Nephron (organoid): ENCODE measurements at regions not wholly inside any gene's neighbourhood (a gene's known extent, or its start where the extent isn't known, plus 50 kb on each side); places are given as distances from the start of the nearest gene placed in this dataset.
"Not testable (repeated sequence)": the region's sequence is repeated elsewhere in the genome, so short reads cannot be mapped to it uniquely, and the experiment has no call there.

Experiments
- H3K27ac Mint-ChIP-seq, 3 experiments: 2 replicates each; pipeline ENCODE4 v1.8.0; 2020; ENCODE audit warnings: mixed read lengths in 3 of 3, mild to moderate bottlenecking in 2 of 3, moderate library complexity in 1 of 3
- H3K27me3 Mint-ChIP-seq: 2 replicates; pipeline ENCODE4 v1.8.0; 2021; ENCODE audit warnings: low read depth, mild to moderate bottlenecking, moderate library complexity, mixed read lengths
- H3K36me3 Mint-ChIP-seq: 2 replicates; pipeline ENCODE4 v1.8.0; 2020; ENCODE audit warnings: low read depth, mixed read lengths
- H3K4me1 Mint-ChIP-seq: 2 replicates; pipeline ENCODE4 v1.8.0; 2020; ENCODE audit warnings: mixed read lengths
- H3K4me3 Mint-ChIP-seq, 3 experiments: 2 replicates each; pipeline ENCODE4 v1.8.0; 2020; ENCODE audit warnings: mild to moderate bottlenecking in 3 of 3, mixed read lengths in 3 of 3, moderate library complexity in 2 of 3
- H3K9me3 Mint-ChIP-seq: 2 replicates; pipeline ENCODE4 v1.8.0; 2020; ENCODE audit warnings: mixed read lengths
- CTCF ChIP-seq, 3 experiments: fragments of 200-600 bp; sonication (generic); IDR thresholded peaks; one replicate each; pipeline ENCODE4 v1.5.0; 2021; ENCODE audit warnings: antibody characterized with exemption in 3 of 3; ENCODE audit not compliant: unreplicated experiment in 3 of 3

- Mint-ChIP-seq H3K27me3 (no peaks in the 10 kb centered on the region), H3K27ac (no peak overlapping the region), H3K4me3 (no peak overlapping the region), H3K36me3 (no peaks in the 10 kb centered on the region), H3K9me3 (peaks cover 2% of the 10 kb centered on the region), H3K4me1 (peaks cover 17% of the 10 kb centered on the region)
- TF ChIP-seq CTCF (IDR thresholded peaks at IDR 0.05; ENCODE audit: unreplicated experiment in 3 of 3): no peak
Measured at GRCh38 chr6:16939351-16939750, 162.5 kb upstream of the STMND1 start.

GRCh38 chr6:16936893-16937292, 165.0 kb upstream of the STMND1 start:
- TF ChIP-seq CTCF (IDR thresholded peaks at IDR 0.05; ENCODE audit: unreplicated experiment in 3 of 3): no peak
- Mint-ChIP-seq H3K27ac (no peak overlapping the region), H3K4me1 (peaks cover 23% of the 10 kb centered on the region), H3K4me3 (no peak overlapping the region), H3K36me3 (no peaks in the 10 kb centered on the region), H3K27me3 (no peaks in the 10 kb centered on the region), H3K9me3 (peaks cover 2% of the 10 kb centered on the region)

- Mint-ChIP-seq H3K27ac (peak overlapping the region in 1 of 3 experiments; percentile 23), H3K27me3 (no peaks in the 10 kb centered on the region), H3K4me3 (no peak overlapping the region), H3K9me3 (peaks cover 2% of the 10 kb centered on the region), H3K4me1 (peaks cover 24% of the 10 kb centered on the region), H3K36me3 (no peaks in the 10 kb centered on the region)
- TF ChIP-seq CTCF (IDR thresholded peaks at IDR 0.05; ENCODE audit: unreplicated experiment in 3 of 3): no peak
Measured at GRCh38 chr6:16933961-16934360, 167.9 kb upstream of the STMND1 start.

GRCh38 chr6:16933532-16933931, 168.3 kb upstream of the STMND1 start:
- H3K27me3 Mint-ChIP-seq: no peaks in the 10 kb centered on the region
- no peak overlapping the region for H3K27ac Mint-ChIP-seq
- no peak overlapping the region for H3K4me3 Mint-ChIP-seq
- H3K9me3 Mint-ChIP-seq: peaks cover 2% of the 10 kb centered on the region
- peaks cover 26% of the 10 kb centered on the region for H3K4me1 Mint-ChIP-seq
- TF ChIP-seq CTCF (IDR thresholded peaks at IDR 0.05; ENCODE audit: unreplicated experiment in 3 of 3): no peak
- no peaks in the 10 kb centered on the region for H3K36me3 Mint-ChIP-seq

GRCh38 chr6:16932920-16933319, 168.9 kb upstream of the STMND1 start:
- H3K4me1 Mint-ChIP-seq: peaks cover 32% of the 10 kb centered on the region
- peaks cover 2% of the 10 kb centered on the region for H3K9me3 Mint-ChIP-seq
- no peaks in the 10 kb centered on the region for H3K27me3 Mint-ChIP-seq
- no peak overlapping the region for H3K27ac Mint-ChIP-seq
- no peaks in the 10 kb centered on the region for H3K36me3 Mint-ChIP-seq
- H3K4me3 Mint-ChIP-seq: no peak overlapping the region
- no peak for TF ChIP-seq CTCF (IDR thresholded peaks at IDR 0.05; ENCODE audit: unreplicated experiment in 3 of 3)

- not testable (repeated sequence) for H3K27me3 Mint-ChIP-seq, H3K4me3 Mint-ChIP-seq, H3K27ac Mint-ChIP-seq, H3K9me3 Mint-ChIP-seq, H3K36me3 Mint-ChIP-seq
- H3K4me1 Mint-ChIP-seq: peaks cover 32% of the 10 kb centered on the region
Measured at GRCh38 chr6:16931079-16931478, 169.8 kb upstream of the ATXN1 start.
